ENCODE measurements at regions not wholly inside any gene's neighbourhood (a gene's known extent, or its start where the extent isn't known, plus 50 kb on each side); places are given as distances from the start of the nearest gene placed in this dataset.

- no peak for TF ChIP-seq CTCF (IDR thresholded peaks at IDR 0.05; ENCODE audit: extremely low read depth in 1 of 2, insufficient read depth in 1 of 2, low read depth in 1 of 2, low read length in 2 of 2)
- no peak for TF ChIP-seq POLR2AphosphoS5 (IDR thresholded peaks at IDR 0.05; ENCODE audit: insufficient read depth, low read depth, low read length)
- no peak for TF ChIP-seq EZH2 (IDR thresholded peaks at IDR 0.05; ENCODE audit: borderline replicate concordance, low read depth, low read length, severe bottlenecking)
- no peak for TF ChIP-seq MAX (IDR thresholded peaks at IDR 0.05; ENCODE audit: insufficient read depth, insufficient read length)
- TF ChIP-seq JUN (IDR thresholded peaks at IDR 0.05; ENCODE audit: borderline replicate concordance, insufficient read depth, insufficient read length, low read depth), result no peak
Observed at GRCh38 chr7:93707249-93707648, 132.7 kb upstream of the CALCR start.

Measured in endothelial cell of umbilical vein (primary cell).